Neural cell (in vitro differentiated cells): ENCODE measurements at regions not wholly inside any gene's neighbourhood (a gene's known extent, or its start where the extent isn't known, plus 50 kb on each side); places are given as distances from the start of the nearest gene placed in this dataset.

Source experiments
- H2AFZ ChIP-seq: fragments of 200-600, 300-800 bp; sonication (generic), shearing (Covaris generic); 2 replicates; pipeline ENCODE4 v1.6.0; 2014; ENCODE audit warnings: low read depth, mild to moderate bottlenecking, antibody characterized with exemption, low read length, moderate library complexity
- H3F3A ChIP-seq: fragments of 200-600 bp; shearing (Covaris generic); 2 replicates; pipeline ENCODE4 v1.6.1; 2016; ENCODE audit warnings: mild to moderate bottlenecking, moderate library complexity, mixed read lengths, antibody characterized with exemption, low read length; ENCODE audit not compliant: insufficient read depth, poor library complexity, severe bottlenecking
- H3K27ac ChIP-seq: fragments of 200-600, 300-800 bp; sonication (generic), shearing (Covaris generic); 2 replicates; pipeline ENCODE4 v1.5.1; 2014; ENCODE audit warnings: mild to moderate bottlenecking, low read length, moderate library complexity
- H3K27me3 ChIP-seq: fragments of 300-800, 200-600 bp; sonication (generic), shearing (Covaris generic); 2 replicates; pipeline ENCODE4 v1.6.0; 2014; ENCODE audit warnings: mild to moderate bottlenecking, low read depth, low read length, moderate library complexity; ENCODE audit not compliant: insufficient read depth
- H3K36me3 ChIP-seq: fragments of 300-800, 200-600 bp; sonication (generic), shearing (Covaris generic); 2 replicates; pipeline ENCODE4 v1.5.1; 2014; ENCODE audit warnings: mild to moderate bottlenecking, antibody characterized with exemption, low read length, moderate library complexity; ENCODE audit not compliant: insufficient read depth
- H3K4me2 ChIP-seq: fragments of 300-800, 200-600 bp; sonication (generic), shearing (Covaris generic); 2 replicates; pipeline ENCODE4 v1.6.0; 2014; ENCODE audit warnings: mild to moderate bottlenecking, low read length
- H3K4me3 ChIP-seq: fragments of 300-800, 200-600 bp; sonication (generic), shearing (Covaris generic); 2 replicates; pipeline ENCODE4 v1.5.1; 2014; ENCODE audit warnings: mild to moderate bottlenecking, low read length, moderate library complexity
- H3K79me2 ChIP-seq: fragments of 200-600 bp; shearing (Covaris generic); replicated peaks from 2 replicates; pipeline ENCODE4 v1.6.0; 2014; ENCODE audit warnings: mild to moderate bottlenecking, low read length, moderate library complexity; ENCODE audit not compliant: insufficient read depth
- H3K9ac ChIP-seq: fragments of 300-800, 200-600 bp; sonication (generic), shearing (Covaris generic); 2 replicates; pipeline ENCODE4 v1.6.1; 2016; ENCODE audit warnings: mild to moderate bottlenecking, low read length, mixed read lengths
- H3K9me2 ChIP-seq: fragments of 200-600 bp; shearing (Covaris generic); 2 replicates; pipeline ENCODE4 v1.6.1; 2016; ENCODE audit warnings: mild to moderate bottlenecking, low read length, mixed read lengths; ENCODE audit not compliant: insufficient read depth
- H3K9me3 ChIP-seq: fragments of 200-600, 300-800 bp; sonication (generic), shearing (Covaris generic); 2 replicates; pipeline ENCODE4 v1.6.1; 2016; ENCODE audit warnings: mild to moderate bottlenecking, mixed run types, low read length, moderate library complexity, mixed read lengths
- H4K20me1 ChIP-seq: fragments of 200-600 bp; shearing (Covaris generic); 2 replicates; pipeline ENCODE4 v1.6.1; 2016; ENCODE audit warnings: mild to moderate bottlenecking, mixed run types; ENCODE audit not compliant: insufficient read depth
- EP300 ChIP-seq: fragments of 450-650 bp; conservative IDR thresholded peaks from 2 replicates; pipeline ENCODE4 v1.6.1; 2014; ENCODE audit warnings: antibody characterized with exemption, mild to moderate bottlenecking, moderate library complexity; ENCODE audit not compliant: poor library complexity, severe bottlenecking
- EZH2 ChIP-seq: fragments of 200-600, 300-800 bp; shearing (Covaris generic), sonication (generic); IDR thresholded peaks from 2 replicates; pipeline ENCODE4 v1.6.1; 2014; ENCODE audit warnings: antibody characterized with exemption, low read length, borderline replicate concordance, mild to moderate bottlenecking; ENCODE audit not compliant: insufficient read depth, poor library complexity, severe bottlenecking
- MXI1 ChIP-seq: fragments of 450-650 bp; conservative IDR thresholded peaks from 2 replicates; pipeline ENCODE4 v1.6.1; 2014; ENCODE audit warnings: antibody characterized with exemption, mild to moderate bottlenecking; ENCODE audit not compliant: poor library complexity, severe bottlenecking
- POLR2AphosphoS5 ChIP-seq: IDR thresholded peaks from 2 replicates; pipeline ENCODE4 v1.6.1; 2012
- RAD21 ChIP-seq: fragments of 450-650 bp; conservative IDR thresholded peaks from 2 replicates; pipeline ENCODE4 v1.6.1; 2014; ENCODE audit warnings: antibody characterized with exemption, mild to moderate bottlenecking, moderate library complexity
- SMC3 ChIP-seq: fragments of 450-650 bp; conservative IDR thresholded peaks from 2 replicates; pipeline ENCODE4 v1.6.1; 2014; ENCODE audit warnings: antibody characterized with exemption, mild to moderate bottlenecking, moderate library complexity; ENCODE audit not compliant: poor library complexity
- TAF1 ChIP-seq: IDR thresholded peaks from 2 replicates; pipeline ENCODE4 v1.6.1; 2012; ENCODE audit warnings: low read depth
- TF ChIP-seq, protein P1 (sequence below): fragments of 450-650 bp; IDR thresholded peaks from 2 replicates; pipeline ENCODE4 v1.5.1; 2014; ENCODE audit warnings: antibody characterized with exemption, mild to moderate bottlenecking, moderate library complexity; ENCODE audit not compliant: poor library complexity, severe bottlenecking
- TF ChIP-seq, protein P2 (sequence below): IDR thresholded peaks from 2 replicates; pipeline ENCODE4 v1.6.1; 2012; ENCODE audit warnings: borderline replicate concordance

DNA sequence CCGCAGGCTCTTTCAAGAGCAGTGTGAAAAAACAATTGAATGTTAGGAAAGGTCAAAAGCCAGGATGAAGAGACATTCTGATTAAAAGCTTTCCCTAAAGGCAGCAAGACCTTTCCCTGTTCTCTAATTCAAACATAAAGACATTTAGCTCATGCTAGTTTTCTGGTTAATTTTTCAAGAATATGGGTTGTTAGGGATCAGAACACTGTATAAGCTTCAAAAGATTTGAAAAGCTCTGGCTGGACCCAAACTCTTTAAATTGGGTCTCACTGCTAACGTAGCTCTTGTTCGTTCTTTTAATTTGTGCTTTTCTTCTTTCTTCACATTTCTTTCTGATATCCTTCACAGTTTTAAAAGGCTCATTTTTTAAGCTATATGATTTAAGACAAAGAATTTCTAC, 877.0 kb downstream of the EFNB2 start:
- Histone ChIP-seq H3F3A (no peaks in the 10 kb centered on the region), H3K36me3 (no peaks in the 10 kb centered on the region), H2AFZ (no peak overlapping the region), H3K79me2 (no peaks in the 10 kb centered on the region), H3K9me3 (no peaks in the 10 kb centered on the region), H3K27me3 (no peaks in the 10 kb centered on the region), H3K9me2 (no peaks in the 10 kb centered on the region), H3K9ac (no peak overlapping the region), H3K4me2 (no peak overlapping the region), H3K27ac (no peak overlapping the region), H4K20me1 (no peaks in the 10 kb centered on the region), H3K4me3 (no peak overlapping the region)
- TF ChIP-seq EZH2 (no peak), TAF1 (no peak), RAD21 (no peak), EP300 (no peak), MXI1 (no peak), SMC3 (no peak), POLR2AphosphoS5 (no peak)
- TF ChIP-seq, protein P1, sequence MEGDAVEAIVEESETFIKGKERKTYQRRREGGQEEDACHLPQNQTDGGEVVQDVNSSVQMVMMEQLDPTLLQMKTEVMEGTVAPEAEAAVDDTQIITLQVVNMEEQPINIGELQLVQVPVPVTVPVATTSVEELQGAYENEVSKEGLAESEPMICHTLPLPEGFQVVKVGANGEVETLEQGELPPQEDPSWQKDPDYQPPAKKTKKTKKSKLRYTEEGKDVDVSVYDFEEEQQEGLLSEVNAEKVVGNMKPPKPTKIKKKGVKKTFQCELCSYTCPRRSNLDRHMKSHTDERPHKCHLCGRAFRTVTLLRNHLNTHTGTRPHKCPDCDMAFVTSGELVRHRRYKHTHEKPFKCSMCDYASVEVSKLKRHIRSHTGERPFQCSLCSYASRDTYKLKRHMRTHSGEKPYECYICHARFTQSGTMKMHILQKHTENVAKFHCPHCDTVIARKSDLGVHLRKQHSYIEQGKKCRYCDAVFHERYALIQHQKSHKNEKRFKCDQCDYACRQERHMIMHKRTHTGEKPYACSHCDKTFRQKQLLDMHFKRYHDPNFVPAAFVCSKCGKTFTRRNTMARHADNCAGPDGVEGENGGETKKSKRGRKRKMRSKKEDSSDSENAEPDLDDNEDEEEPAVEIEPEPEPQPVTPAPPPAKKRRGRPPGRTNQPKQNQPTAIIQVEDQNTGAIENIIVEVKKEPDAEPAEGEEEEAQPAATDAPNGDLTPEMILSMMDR: no peak
- TF ChIP-seq, protein P2, sequence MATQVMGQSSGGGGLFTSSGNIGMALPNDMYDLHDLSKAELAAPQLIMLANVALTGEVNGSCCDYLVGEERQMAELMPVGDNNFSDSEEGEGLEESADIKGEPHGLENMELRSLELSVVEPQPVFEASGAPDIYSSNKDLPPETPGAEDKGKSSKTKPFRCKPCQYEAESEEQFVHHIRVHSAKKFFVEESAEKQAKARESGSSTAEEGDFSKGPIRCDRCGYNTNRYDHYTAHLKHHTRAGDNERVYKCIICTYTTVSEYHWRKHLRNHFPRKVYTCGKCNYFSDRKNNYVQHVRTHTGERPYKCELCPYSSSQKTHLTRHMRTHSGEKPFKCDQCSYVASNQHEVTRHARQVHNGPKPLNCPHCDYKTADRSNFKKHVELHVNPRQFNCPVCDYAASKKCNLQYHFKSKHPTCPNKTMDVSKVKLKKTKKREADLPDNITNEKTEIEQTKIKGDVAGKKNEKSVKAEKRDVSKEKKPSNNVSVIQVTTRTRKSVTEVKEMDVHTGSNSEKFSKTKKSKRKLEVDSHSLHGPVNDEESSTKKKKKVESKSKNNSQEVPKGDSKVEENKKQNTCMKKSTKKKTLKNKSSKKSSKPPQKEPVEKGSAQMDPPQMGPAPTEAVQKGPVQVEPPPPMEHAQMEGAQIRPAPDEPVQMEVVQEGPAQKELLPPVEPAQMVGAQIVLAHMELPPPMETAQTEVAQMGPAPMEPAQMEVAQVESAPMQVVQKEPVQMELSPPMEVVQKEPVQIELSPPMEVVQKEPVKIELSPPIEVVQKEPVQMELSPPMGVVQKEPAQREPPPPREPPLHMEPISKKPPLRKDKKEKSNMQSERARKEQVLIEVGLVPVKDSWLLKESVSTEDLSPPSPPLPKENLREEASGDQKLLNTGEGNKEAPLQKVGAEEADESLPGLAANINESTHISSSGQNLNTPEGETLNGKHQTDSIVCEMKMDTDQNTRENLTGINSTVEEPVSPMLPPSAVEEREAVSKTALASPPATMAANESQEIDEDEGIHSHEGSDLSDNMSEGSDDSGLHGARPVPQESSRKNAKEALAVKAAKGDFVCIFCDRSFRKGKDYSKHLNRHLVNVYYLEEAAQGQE: no peak

DNA sequence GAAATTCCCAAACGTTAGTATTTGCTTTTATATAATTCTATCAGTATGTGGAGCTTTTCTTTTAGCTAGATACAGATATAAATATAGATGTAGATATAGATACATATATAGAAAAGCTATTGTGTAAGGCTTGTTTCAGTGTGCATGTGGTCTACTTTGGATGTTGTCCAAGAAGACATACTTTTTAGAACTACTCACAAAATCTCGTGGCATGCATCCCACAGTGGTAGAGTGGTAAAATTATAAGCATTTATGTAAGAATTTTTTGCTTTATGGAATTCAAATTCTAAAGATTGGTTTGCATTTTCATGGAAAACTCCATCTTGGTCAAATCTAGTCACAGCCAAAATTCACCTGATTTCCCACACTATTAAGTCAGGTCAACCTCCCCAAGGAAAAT, 880.4 kb downstream of the EFNB2 start:
- no peaks in the 10 kb centered on the region for H4K20me1 ChIP-seq
- H3K27ac ChIP-seq: no peak overlapping the region
- H3F3A ChIP-seq: no peaks in the 10 kb centered on the region
- no peaks in the 10 kb centered on the region for H3K36me3 ChIP-seq
- no peaks in the 10 kb centered on the region for H3K9me3 ChIP-seq
- H3K27me3 ChIP-seq: no peaks in the 10 kb centered on the region
- no peaks in the 10 kb centered on the region for H3K9me2 ChIP-seq
- no peak overlapping the region for H2AFZ ChIP-seq
- no peak overlapping the region for H3K4me2 ChIP-seq
- H3K9ac ChIP-seq: no peak overlapping the region
- TF ChIP-seq MXI1 (no peak), RAD21 (no peak), TAF1 (no peak), EP300 (no peak), SMC3 (no peak), POLR2AphosphoS5 (no peak), EZH2 (no peak)
- TF ChIP-seq, protein P2: no peak
- TF ChIP-seq, protein P1: no peak
- H3K79me2 ChIP-seq: no peaks in the 10 kb centered on the region
- H3K4me3 ChIP-seq: no peak overlapping the region
